ENCODE measurements at regions not wholly inside any gene's neighbourhood (a gene's known extent, or its start where the extent isn't known, plus 50 kb on each side); places are given as distances from the start of the nearest gene placed in this dataset.

DNA sequence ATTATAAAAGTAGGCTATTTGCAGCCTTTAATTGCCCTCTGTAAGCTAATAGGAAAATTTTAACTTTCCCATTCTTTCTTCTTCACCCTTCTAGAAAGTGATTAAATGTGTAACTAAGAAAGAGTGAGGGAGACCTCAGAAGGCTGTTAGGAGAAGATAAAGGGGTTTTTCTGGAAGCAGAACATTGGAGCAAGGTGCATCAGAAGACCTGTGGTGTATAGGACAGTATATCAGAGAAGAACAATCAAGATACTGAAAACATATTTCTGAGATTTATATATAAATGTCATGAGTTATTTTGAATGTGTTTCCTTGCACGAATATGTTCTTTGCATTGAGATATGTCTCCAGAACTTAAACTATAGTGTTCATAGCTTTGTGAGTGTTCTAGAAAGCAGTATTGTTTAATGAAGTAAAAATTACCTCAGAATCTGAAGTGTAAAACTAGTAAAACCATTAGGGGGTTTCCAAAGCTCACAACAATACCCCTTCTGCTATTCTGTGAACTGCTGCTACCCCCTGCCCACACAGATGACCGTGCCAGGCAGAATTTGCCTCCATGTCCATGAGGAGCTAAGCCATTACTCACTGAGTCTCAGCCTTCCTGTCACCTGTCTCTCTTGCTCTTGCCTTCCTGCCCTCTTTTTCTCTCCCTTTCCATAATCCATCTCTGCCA, 537.9 kb downstream of the EPHA4 start:
- no peak overlapping the region for H3T11ph ChIP-seq (ENCODE audit: low read length)
- Mint-ChIP-seq H3K27ac (no peak overlapping the region), H3K9me3 (no peaks in the 10 kb centered on the region), H3K4me1 (no peaks in the 10 kb centered on the region), H3K36me3 (ENCODE audit: insufficient read depth in 1 of 3, low read depth in 3 of 3) (no peaks in the 10 kb centered on the region), H3K4me3 (no peak overlapping the region), H3K27me3 (ENCODE audit: low read depth) (no peaks in the 10 kb centered on the region; the same call in 1 of the 2 replicates)
- H3K23me2 ChIP-seq (ENCODE audit: insufficient read length, low read depth, low read length, poor library complexity, severe bottlenecking): no peaks in the 10 kb centered on the region
- no peak overlapping the region for H4K8ac ChIP-seq (replicated peaks; ENCODE audit: insufficient read length, low read depth, low read length)
- no peak overlapping the region for H2AFZ ChIP-seq (ENCODE audit: low read length)
- no peak overlapping the region for H3K4ac ChIP-seq (ENCODE audit: low read depth, low read length)
- DNase-seq: no peak
- H3K79me1 ChIP-seq (ENCODE audit: insufficient read depth, low read depth, low read length, poor library complexity, severe bottlenecking): no peaks in the 10 kb centered on the region
- H4K20me1 ChIP-seq (ENCODE audit: control insufficient read depth, insufficient read depth, insufficient read length): no peaks in the 10 kb centered on the region
- TF ChIP-seq, protein P1, sequence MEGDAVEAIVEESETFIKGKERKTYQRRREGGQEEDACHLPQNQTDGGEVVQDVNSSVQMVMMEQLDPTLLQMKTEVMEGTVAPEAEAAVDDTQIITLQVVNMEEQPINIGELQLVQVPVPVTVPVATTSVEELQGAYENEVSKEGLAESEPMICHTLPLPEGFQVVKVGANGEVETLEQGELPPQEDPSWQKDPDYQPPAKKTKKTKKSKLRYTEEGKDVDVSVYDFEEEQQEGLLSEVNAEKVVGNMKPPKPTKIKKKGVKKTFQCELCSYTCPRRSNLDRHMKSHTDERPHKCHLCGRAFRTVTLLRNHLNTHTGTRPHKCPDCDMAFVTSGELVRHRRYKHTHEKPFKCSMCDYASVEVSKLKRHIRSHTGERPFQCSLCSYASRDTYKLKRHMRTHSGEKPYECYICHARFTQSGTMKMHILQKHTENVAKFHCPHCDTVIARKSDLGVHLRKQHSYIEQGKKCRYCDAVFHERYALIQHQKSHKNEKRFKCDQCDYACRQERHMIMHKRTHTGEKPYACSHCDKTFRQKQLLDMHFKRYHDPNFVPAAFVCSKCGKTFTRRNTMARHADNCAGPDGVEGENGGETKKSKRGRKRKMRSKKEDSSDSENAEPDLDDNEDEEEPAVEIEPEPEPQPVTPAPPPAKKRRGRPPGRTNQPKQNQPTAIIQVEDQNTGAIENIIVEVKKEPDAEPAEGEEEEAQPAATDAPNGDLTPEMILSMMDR (conservative IDR thresholded peaks at IDR 0.05): no peak
- H4K91ac ChIP-seq (ENCODE audit: insufficient read length, low read depth, low read length): no peak overlapping the region
- H3K4me1 ChIP-seq (ENCODE audit: insufficient read depth, low read length): no peaks in the 10 kb centered on the region
- no peak overlapping the region for H3K9ac ChIP-seq (ENCODE audit: extremely low read depth, insufficient read length, low read length)
- no peak overlapping the region for H2BK20ac ChIP-seq (ENCODE audit: low read depth, low read length, poor library complexity, severe bottlenecking)
- H3K27ac ChIP-seq (ENCODE audit: insufficient read length, low read depth, low read length): no peak overlapping the region
- no peaks in the 10 kb centered on the region for H3K27me3 ChIP-seq (ENCODE audit: insufficient read depth, low read length)
- no peak overlapping the region for H2AK5ac ChIP-seq (ENCODE audit: insufficient read length, low read length)
- no peak overlapping the region for H3K14ac ChIP-seq (ENCODE audit: insufficient read depth, low read length)
- no peak overlapping the region for H2BK15ac ChIP-seq (ENCODE audit: low read depth, low read length)
- no peak overlapping the region for H3K4me2 ChIP-seq (ENCODE audit: insufficient read depth, insufficient read length, low read length)
- no peak overlapping the region for H4K5ac ChIP-seq (ENCODE audit: insufficient read length, low read depth, low read length)
- no peak overlapping the region for H2BK5ac ChIP-seq (ENCODE audit: insufficient read length, low read length)
- no peak overlapping the region for H3K18ac ChIP-seq (ENCODE audit: insufficient read length, low read depth, low read length)
- H3K56ac ChIP-seq (ENCODE audit: insufficient read length, low read depth, low read length): no peak overlapping the region
- no peaks in the 10 kb centered on the region for H3K79me2 ChIP-seq (ENCODE audit: insufficient read depth, low read length)
- no peak overlapping the region for H2BK120ac ChIP-seq (ENCODE audit: low read depth, low read length, poor library complexity, severe bottlenecking)
- H3K9me3 ChIP-seq (ENCODE audit: control insufficient read depth, low read depth, low read length): no peaks in the 10 kb centered on the region
- H3K23ac ChIP-seq (ENCODE audit: insufficient read length, low read depth, low read length): no peak overlapping the region
- no peak overlapping the region for H2BK12ac ChIP-seq (ENCODE audit: insufficient read length, low read depth, low read length)
- WGBS (ENCODE audit: extremely low coverage, insufficient read length, low lambda C conversion rate): no CpG with 5 or more reads among the region's 2 CpGs
